Parathyroid adenoma (tissue), 2 donors: ENCODE measurements at regions not wholly inside any gene's neighbourhood (a gene's known extent, or its start where the extent isn't known, plus 50 kb on each side); places are given as distances from the start of the nearest gene placed in this dataset.
"Not testable (repeated sequence)": the region's sequence is repeated elsewhere in the genome, so short reads cannot be mapped to it uniquely, and the experiment has no call there.

Experiments used
- H2AFZ ChIP-seq: fragments of 300-600 bp; sonication (generic); one replicate; pipeline ENCODE4 v1.7.0; 2017; ENCODE audit warnings: antibody characterized with exemption, mild to moderate bottlenecking
- H3K27ac ChIP-seq: fragments of 300-600 bp; sonication (generic); one replicate; pipeline ENCODE4 v1.7.0; 2017
- H3K27me3 ChIP-seq: fragments of 300-600 bp; sonication (generic); one replicate; pipeline ENCODE4 v1.7.0; 2017; ENCODE audit warnings: low read length; ENCODE audit not compliant: control insufficient read depth, insufficient read depth
- H3K36me3 ChIP-seq: fragments of 300-600 bp; sonication (generic); one replicate; pipeline ENCODE4 v1.7.0; 2017; ENCODE audit warnings: low read length; ENCODE audit not compliant: control insufficient read depth, insufficient read depth
- H3K4me1 ChIP-seq: fragments of 300-600 bp; sonication (generic); one replicate; pipeline ENCODE4 v1.7.0; 2017; ENCODE audit warnings: control low read depth
- H3K4me2 ChIP-seq: fragments of 300-600 bp; sonication (generic); one replicate; pipeline ENCODE4 v1.7.0; 2017; ENCODE audit warnings: low read length
- H3K4me3 ChIP-seq: fragments of 300-600 bp; sonication (generic); one replicate; pipeline ENCODE4 v1.7.0; 2017; ENCODE audit warnings: low read depth, low read length
- H3K79me2 ChIP-seq: fragments of 300-600 bp; sonication (generic); one replicate; pipeline ENCODE4 v1.7.0; 2017; ENCODE audit warnings: control low read depth
- H3K9ac ChIP-seq: fragments of 300-600 bp; sonication (generic); one replicate; pipeline ENCODE4 v1.7.0; 2017; ENCODE audit warnings: mild to moderate bottlenecking
- H3K9me3 ChIP-seq: fragments of 300-600 bp; sonication (generic); one replicate; pipeline ENCODE4 v1.7.0; 2017; ENCODE audit warnings: low read length; ENCODE audit not compliant: control insufficient read depth
- CTCF ChIP-seq: fragments of 300-600 bp; sonication (generic); IDR thresholded peaks from one replicate; pipeline ENCODE4 v1.7.0; 2017; ENCODE audit warnings: antibody characterized with exemption, mild to moderate bottlenecking
- donor health status: primary hyperparathyroidism.

GRCh38 chr5:5736007-5736406, 313.5 kb downstream of the ICE1 start:
- Histone ChIP-seq H3K36me3 (no peaks in the 10 kb centered on the region), H3K27ac (no peak overlapping the region), H3K9ac (no peak overlapping the region), H3K27me3 (no peaks in the 10 kb centered on the region), H2AFZ (no peak overlapping the region), H3K9me3 (no peaks in the 10 kb centered on the region), H3K79me2 (no peaks in the 10 kb centered on the region), H3K4me3 (no peak overlapping the region), H3K4me1 (no peaks in the 10 kb centered on the region), H3K4me2 (no peak overlapping the region)
- no peak for TF ChIP-seq CTCF

GRCh38 chr5:5733058-5733457, 310.6 kb downstream of the ICE1 start:
- H3K4me3 ChIP-seq, H2AFZ ChIP-seq, H3K9me3 ChIP-seq, H3K36me3 ChIP-seq, H3K4me2 ChIP-seq, H3K4me1 ChIP-seq, H3K27me3 ChIP-seq, H3K27ac ChIP-seq, H3K9ac ChIP-seq, H3K79me2 ChIP-seq: not testable (repeated sequence)

- no peaks in the 10 kb centered on the region for H3K36me3 ChIP-seq
- H3K9ac ChIP-seq, result no peak overlapping the region
- H3K27me3 ChIP-seq, result no peaks in the 10 kb centered on the region
- no peak overlapping the region for H2AFZ ChIP-seq
- no peak for TF ChIP-seq CTCF
- no peaks in the 10 kb centered on the region for H3K9me3 ChIP-seq
- H3K4me1 ChIP-seq, result no peaks in the 10 kb centered on the region
- H3K27ac ChIP-seq, result no peak overlapping the region
- H3K4me2 ChIP-seq, result no peak overlapping the region
- H3K79me2 ChIP-seq, result no peaks in the 10 kb centered on the region
- no peak overlapping the region for H3K4me3 ChIP-seq
These were observed 303.9 kb downstream of the ICE1 start for GRCh38 chr5:5726401-5726800.

- Histone ChIP-seq H3K79me2 (no peaks in the 10 kb centered on the region), H3K27me3 (no peaks in the 10 kb centered on the region), H3K4me2 (no peak overlapping the region), H3K9me3 (no peaks in the 10 kb centered on the region), H2AFZ (no peak overlapping the region), H3K4me1 (no peaks in the 10 kb centered on the region), H3K9ac (no peak overlapping the region), H3K4me3 (no peak overlapping the region), H3K36me3 (no peaks in the 10 kb centered on the region), H3K27ac (no peak overlapping the region)
- TF ChIP-seq CTCF, result no peak
These were observed 299.4 kb downstream of the ICE1 start for GRCh38 chr5:5721881-5722280.

GRCh38 chr5:5719292-5719691, 296.8 kb downstream of the ICE1 start:
- Histone ChIP-seq H3K27me3 (no peaks in the 10 kb centered on the region), H3K4me2 (no peak overlapping the region), H3K4me3 (no peak overlapping the region), H3K36me3 (no peaks in the 10 kb centered on the region), H3K79me2 (no peaks in the 10 kb centered on the region), H3K9ac (no peak overlapping the region), H3K9me3 (no peaks in the 10 kb centered on the region), H3K4me1 (no peaks in the 10 kb centered on the region), H2AFZ (no peak overlapping the region), H3K27ac (no peak overlapping the region)
- TF ChIP-seq CTCF, result no peak
